ENCODE measurements at regions not wholly inside any gene's neighbourhood (a gene's known extent, or its start where the extent isn't known, plus 50 kb on each side); places are given as distances from the start of the nearest gene placed in this dataset.
"Not testable (repeated sequence)": the region's sequence is repeated elsewhere in the genome, so short reads cannot be mapped to it uniquely, and the experiment has no call there.

DNA sequence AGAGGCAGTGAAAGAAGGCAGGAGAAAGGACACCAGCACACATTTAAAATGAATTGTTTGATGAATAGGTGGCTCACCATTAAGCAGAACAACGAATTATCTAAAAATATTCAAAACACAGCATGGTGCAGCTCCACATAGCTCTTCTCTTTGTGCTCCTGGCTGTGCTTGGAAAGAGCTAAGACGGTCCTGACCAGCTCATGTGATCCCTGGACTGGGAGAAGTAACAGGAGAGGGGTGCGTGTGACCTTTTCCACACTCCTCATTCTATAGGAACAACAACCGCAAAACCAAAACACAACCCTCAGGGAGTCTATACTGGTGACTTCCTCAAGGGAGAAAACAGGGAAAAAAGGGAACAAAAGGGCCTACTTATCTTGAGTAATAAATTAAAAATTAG is 140.5 kb downstream of the DIRAS2 start:
- TF ChIP-seq, protein P1, sequence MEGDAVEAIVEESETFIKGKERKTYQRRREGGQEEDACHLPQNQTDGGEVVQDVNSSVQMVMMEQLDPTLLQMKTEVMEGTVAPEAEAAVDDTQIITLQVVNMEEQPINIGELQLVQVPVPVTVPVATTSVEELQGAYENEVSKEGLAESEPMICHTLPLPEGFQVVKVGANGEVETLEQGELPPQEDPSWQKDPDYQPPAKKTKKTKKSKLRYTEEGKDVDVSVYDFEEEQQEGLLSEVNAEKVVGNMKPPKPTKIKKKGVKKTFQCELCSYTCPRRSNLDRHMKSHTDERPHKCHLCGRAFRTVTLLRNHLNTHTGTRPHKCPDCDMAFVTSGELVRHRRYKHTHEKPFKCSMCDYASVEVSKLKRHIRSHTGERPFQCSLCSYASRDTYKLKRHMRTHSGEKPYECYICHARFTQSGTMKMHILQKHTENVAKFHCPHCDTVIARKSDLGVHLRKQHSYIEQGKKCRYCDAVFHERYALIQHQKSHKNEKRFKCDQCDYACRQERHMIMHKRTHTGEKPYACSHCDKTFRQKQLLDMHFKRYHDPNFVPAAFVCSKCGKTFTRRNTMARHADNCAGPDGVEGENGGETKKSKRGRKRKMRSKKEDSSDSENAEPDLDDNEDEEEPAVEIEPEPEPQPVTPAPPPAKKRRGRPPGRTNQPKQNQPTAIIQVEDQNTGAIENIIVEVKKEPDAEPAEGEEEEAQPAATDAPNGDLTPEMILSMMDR (IDR thresholded peaks at IDR 0.05; ENCODE audit: low read depth, low read length): no peak
- ChIA-PET CTCF (no interaction called here), POLR2A (no interaction called here)
- Histone ChIP-seq H3K4me3 (ENCODE audit: low read depth, low read length) (no peak overlapping the region), H3K9me3 (ENCODE audit: control insufficient read depth, insufficient read depth, low read length) (no peaks in the 10 kb centered on the region), H3K27ac (ENCODE audit: low read depth, low read length) (no peak overlapping the region), H3K27me3 (ENCODE audit: control insufficient read depth, insufficient read depth, low read length) (no peaks in the 10 kb centered on the region)
- DNase-seq (ENCODE audit: low read depth, low spot score): no peak

DNA sequence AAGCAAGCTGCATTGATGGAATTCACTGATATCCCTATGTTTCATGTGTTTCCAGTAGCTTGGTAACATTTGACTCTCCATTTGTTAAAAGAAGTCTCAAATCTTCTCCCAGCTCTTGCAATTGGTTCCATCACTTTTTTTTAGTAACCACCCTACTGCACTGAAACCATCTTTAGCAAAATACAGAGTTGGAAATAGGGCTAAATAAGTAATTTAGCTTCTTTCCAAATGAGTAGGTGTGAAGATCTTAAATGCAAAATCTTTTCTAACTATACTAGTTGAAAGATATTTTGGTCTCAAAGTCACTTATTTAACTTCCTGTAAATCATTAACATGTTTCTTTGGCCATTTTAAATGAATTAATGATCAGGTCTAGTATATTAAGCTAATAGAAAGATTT is 138.1 kb downstream of the DIRAS2 start:
- CTCF ChIA-PET: no interaction called here
- POLR2A ChIA-PET: no interaction called here
- H3K27ac ChIP-seq (ENCODE audit: low read depth, low read length): no peak overlapping the region

DNA sequence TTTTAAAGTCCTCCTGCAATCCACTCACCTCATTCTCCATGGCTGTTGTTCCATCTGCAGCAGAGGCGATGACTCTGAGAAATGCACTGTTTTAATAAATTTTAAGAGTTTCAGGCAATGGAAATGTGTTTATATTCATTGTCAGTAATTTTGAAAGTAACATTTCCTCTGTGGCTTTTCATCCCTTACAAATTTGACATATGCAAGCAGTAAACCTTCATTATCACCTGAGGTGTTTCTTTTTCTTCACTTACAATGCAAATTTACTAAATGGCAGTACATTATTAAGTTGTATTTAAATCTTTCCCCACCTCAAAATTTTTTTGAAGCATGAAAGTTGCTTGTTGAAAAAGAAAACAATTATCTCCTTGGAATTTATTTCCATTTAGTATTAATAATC is 136.9 kb downstream of the DIRAS2 start:
- TF ChIP-seq, protein P1 (IDR thresholded peaks at IDR 0.05; ENCODE audit: low read depth, low read length): no peak
- Histone ChIP-seq H3K9me3 (ENCODE audit: control insufficient read depth, insufficient read depth, low read length) (no peaks in the 10 kb centered on the region), H3K4me3 (ENCODE audit: low read depth, low read length) (no peak overlapping the region), H3K27ac (ENCODE audit: low read depth, low read length) (no peak overlapping the region), H3K27me3 (ENCODE audit: control insufficient read depth, insufficient read depth, low read length) (no peaks in the 10 kb centered on the region)
- POLR2A ChIA-PET: no interaction called here
- no peak for DNase-seq (ENCODE audit: low read depth, low spot score)
- CTCF ChIA-PET: no interaction called here

More for the DNA sequence above, 138.1 kb downstream of the DIRAS2 start:
- H3K9me3 ChIP-seq (ENCODE audit: control insufficient read depth, insufficient read depth, low read length): no peaks in the 10 kb centered on the region
- no peaks in the 10 kb centered on the region for H3K27me3 ChIP-seq (ENCODE audit: control insufficient read depth, insufficient read depth, low read length)
- no peak for DNase-seq (ENCODE audit: low read depth, low spot score)
- TF ChIP-seq, protein P1 (IDR thresholded peaks at IDR 0.05; ENCODE audit: low read depth, low read length): no peak
- no peak overlapping the region for H3K4me3 ChIP-seq (ENCODE audit: low read depth, low read length)

DNA sequence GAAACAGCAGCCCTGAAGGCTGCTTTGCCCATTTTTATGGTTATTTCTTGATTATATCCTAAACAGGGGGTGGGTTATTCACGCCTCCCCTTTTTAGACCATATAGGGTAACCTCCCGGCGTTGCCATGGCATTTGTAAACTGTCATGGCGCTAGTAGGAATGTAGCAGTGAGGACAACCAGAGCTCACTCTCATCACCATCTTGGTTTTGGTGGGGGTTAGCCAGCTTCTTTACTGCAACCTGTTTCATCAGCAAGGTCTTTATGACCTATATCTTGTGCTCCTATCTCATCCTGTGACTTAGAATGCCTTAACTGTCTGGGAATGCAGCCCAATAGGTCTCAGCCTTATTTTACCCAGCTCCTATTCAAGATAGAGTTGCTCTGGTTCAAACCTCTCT is 136.2 kb downstream of the DIRAS2 start:
- POLR2A ChIA-PET; CTCF ChIA-PET; H3K9me3 ChIP-seq (ENCODE audit: control insufficient read depth, insufficient read depth, low read length); H3K27me3 ChIP-seq (ENCODE audit: control insufficient read depth, insufficient read depth, low read length); H3K4me3 ChIP-seq (ENCODE audit: low read depth, low read length); DNase-seq (ENCODE audit: low read depth, low spot score); H3K27ac ChIP-seq (ENCODE audit: low read depth, low read length): not testable (repeated sequence)

DNA sequence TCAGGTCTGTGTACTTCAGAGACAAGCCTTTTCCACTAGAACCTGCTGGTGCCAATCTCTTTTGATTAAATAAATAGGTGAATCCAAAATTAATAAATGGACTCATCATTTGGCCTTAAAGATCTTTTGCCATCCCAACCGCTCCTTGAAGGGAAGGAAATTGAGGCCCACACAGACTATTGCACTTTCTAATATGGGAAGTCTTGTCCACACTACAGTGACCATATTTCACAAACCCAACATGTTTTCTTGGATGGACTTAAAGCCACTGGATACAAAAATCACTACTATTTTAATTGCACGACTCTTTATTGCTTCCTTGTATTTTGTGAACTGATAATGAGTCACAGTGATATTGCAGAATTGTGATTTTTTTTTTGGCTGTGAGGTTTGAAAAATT is 135.0 kb downstream of the DIRAS2 start:
- H3K4me3 ChIP-seq (ENCODE audit: low read depth, low read length): no peak overlapping the region
- POLR2A ChIA-PET: no interaction called here
- no peaks in the 10 kb centered on the region for H3K27me3 ChIP-seq (ENCODE audit: control insufficient read depth, insufficient read depth, low read length)
- H3K27ac ChIP-seq (ENCODE audit: low read depth, low read length): no peak overlapping the region
- CTCF ChIA-PET: no interaction called here
- TF ChIP-seq, protein P1 (IDR thresholded peaks at IDR 0.05; ENCODE audit: low read depth, low read length): no peak
- DNase-seq (ENCODE audit: low read depth, low spot score): no peak
- no peaks in the 10 kb centered on the region for H3K9me3 ChIP-seq (ENCODE audit: control insufficient read depth, insufficient read depth, low read length)

DNA sequence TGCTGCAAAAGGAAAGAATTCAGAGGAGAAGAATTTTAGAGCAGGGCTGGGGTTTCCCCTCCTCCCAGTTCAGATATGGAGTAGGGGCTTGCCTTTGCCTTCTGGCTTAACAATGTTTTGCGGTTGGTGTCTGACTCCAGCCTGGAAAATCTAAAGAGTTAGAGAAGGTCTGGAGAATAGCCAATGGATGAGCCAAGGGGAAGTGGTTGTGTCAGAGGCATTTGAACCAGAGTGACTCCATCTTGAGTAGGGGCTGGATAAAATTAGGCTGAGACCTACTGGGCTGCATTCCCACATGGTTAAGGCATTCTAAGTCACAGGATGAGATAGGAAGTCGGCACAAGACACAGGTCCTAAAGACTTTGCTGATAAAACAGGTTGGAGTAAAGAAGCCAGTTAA is 133.7 kb downstream of the DIRAS2 start:
- TF ChIP-seq, protein P1 (IDR thresholded peaks at IDR 0.05; ENCODE audit: low read depth, low read length): no peak
- no peaks in the 10 kb centered on the region for H3K27me3 ChIP-seq (ENCODE audit: control insufficient read depth, insufficient read depth, low read length)
- H3K4me3 ChIP-seq (ENCODE audit: low read depth, low read length): no peak overlapping the region
- H3K27ac ChIP-seq (ENCODE audit: low read depth, low read length): no peak overlapping the region
- H3K9me3 ChIP-seq (ENCODE audit: control insufficient read depth, insufficient read depth, low read length): no peaks in the 10 kb centered on the region
- no peak for DNase-seq (ENCODE audit: low read depth, low spot score)
- POLR2A ChIA-PET: no interaction called here
- CTCF ChIA-PET: no interaction called here

Data from AG04450 (cell line).